ENCODE measurements at regions not wholly inside any gene's neighbourhood (a gene's known extent, or its start where the extent isn't known, plus 50 kb on each side); places are given as distances from the start of the nearest gene placed in this dataset.

- TF ChIP-seq CTCF (IDR thresholded peaks at IDR 0.05), result no peak
- no peak for TF ChIP-seq POLR2A (IDR thresholded peaks at IDR 0.05)
These were observed 233.7 kb upstream of the SOX21 start for GRCh38 chr13:94946039-94946438.

All from testis (tissue), 2 donors.